ENCODE measurements at regions not wholly inside any gene's neighbourhood (a gene's known extent, or its start where the extent isn't known, plus 50 kb on each side); places are given as distances from the start of the nearest gene placed in this dataset.
A peak's percentile ranks its signal among the peaks of the same experiment; 100 is the strongest.

- no peak for DNase-seq (ENCODE audit: low spot score)
These were observed 447.4 kb downstream of the XPNPEP1 start for GRCh38 chr10:109475711-109476421.

- DNase-seq (ENCODE audit: low spot score) = no peak
These were observed 448.5 kb downstream of the XPNPEP1 start for GRCh38 chr10:109474812-109475211.

GRCh38 chr10:109474261-109474660, 449.1 kb downstream of the XPNPEP1 start:
- DNase-seq (ENCODE audit: low spot score) = no peak

- DNase-seq (ENCODE audit: low spot score) = no peak
These were observed 455.8 kb downstream of the XPNPEP1 start for GRCh38 chr10:109467551-109467950.

DNA sequence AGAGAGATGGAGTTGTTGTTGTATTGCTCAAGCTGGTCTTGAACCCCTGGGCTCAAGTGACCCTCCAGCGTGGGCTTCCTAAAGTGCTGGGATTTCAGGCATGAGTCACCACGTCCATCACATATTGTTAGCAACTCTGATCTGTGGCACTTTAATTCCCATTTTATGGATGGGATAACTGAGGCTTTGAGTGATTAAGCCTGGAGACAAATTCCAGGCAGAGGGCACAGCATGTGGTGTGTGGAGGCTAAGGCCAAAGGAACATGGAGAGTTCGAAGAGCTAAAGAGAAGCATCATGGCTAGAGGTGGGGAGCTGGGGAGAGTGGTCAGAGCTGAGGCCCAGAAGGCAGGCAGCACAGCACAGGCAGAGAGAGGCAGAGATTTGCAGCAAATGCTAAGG, 458.4 kb downstream of the XPNPEP1 start:
- no peak for DNase-seq (ENCODE audit: low spot score)

DNA sequence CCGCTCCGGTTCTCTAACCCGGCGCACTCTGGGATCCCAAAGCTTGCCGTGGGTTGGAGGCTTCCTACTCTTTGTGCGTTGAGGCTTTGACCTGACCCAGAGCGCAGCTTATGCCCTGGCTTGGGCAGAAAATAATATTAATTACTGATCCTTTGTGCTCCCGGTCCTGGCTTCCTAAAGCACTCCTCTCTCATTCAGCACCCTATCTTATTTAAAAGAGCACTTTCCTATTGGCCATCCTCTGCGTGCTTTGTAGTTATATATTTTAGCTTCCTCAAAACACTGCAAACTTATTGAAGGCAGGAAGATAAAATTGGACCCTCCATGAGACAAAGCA, 466.0 kb downstream of the XPNPEP1 start:
- DNase-seq (ENCODE audit: low spot score) = no peak

DNA sequence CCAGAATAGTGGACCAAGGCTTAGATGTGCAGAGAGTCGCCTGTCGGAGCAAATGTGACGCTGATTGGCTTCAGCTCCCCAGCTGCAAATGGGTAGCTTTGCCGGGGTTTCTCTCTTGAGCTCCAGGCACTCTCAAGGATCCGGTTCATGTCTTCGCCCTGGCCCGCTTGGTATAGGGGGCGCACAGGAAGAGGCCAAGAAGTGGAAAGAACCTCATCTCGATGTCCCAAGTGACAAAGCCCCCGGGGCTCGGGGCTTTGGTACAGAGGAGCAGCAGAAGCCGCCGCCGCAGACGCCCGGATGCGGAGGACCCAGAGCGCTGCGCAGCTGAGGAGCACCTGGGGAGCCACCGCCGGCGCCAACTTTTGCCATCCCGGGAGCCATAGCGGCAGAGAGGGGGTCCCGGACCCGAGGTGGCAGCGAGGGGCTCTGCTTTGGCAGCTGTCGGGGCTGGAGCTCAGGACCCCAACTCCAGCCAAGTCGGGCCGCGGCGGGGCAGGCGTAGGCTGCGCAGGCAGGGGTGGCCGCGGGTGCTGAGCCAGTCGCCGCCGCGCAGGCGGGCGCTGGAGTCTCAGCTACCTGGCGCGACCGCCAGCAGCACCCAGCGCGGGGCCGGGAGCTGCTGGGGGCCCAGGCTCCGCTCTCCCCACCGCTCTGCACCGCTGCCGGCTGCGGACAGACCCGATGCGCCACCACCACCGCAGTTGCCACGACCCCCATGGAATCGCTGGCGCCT, 466.6 kb downstream of the XPNPEP1 start:
- no peak for DNase-seq (ENCODE audit: low spot score)

DNA sequence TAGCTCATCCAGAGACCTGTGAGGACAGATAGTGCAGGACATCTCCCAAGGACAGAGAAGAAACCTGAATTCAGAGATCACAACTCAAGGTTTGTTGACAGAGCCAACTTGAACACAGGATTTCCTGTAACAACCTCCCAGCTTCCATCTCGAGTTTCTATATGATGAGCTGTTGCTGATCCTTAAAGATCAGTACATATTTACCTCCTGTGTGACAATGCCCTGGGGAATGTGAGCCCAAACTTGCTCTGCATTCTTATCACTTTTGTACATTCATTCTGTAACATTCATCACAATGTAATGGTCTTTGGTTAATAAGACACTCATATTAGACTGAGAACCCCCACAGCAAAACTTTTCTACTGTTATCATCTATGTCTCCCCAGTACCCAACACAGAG, 468.6 kb downstream of the XPNPEP1 start:
- DNase-seq (ENCODE audit: low spot score) = no peak

GRCh38 chr10:109451879-109452278, 471.4 kb downstream of the XPNPEP1 start:
- no peak for DNase-seq (ENCODE audit: low spot score)

DNA sequence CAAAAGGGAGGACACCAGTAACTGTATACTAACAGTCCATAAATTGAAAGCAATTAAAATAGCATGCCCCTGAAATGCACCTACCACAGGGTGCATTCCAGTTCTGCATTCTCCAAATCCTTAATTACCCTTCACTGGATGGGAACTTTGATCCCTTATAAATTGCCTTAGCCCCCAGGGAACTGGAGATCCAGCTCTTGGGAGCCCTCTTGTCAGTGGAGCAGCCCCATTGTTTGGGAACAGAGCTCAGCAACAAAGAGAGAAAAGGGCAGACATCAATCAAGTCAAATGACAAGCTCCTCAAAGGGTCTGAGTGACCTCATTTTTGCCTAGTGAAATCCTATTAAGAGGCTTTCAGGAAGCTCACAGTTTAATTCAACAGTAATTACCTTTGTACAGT, 472.6 kb downstream of the XPNPEP1 start:
- no peak for DNase-seq (ENCODE audit: low spot score)

DNA sequence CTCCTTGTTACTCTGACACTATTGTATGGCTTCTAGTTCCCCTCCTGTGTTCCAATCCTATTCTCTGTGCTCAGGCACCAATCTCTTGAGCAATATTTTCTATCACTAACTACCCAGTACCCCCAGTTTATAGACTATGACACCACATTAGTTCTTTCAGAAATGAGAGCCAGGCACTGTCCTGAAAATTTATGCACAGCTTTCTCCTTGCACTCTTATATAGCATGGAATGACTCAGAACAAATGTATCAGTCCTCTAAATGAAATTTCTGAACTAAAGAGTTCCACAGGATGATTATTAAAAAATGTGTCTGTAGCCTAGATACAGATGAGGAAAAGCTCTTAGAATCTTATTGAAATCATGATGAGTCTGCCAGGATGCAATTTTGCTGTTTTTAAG, 489.9 kb downstream of the XPNPEP1 start:
- DNase-seq (ENCODE audit: low spot score) = no peak

DNA sequence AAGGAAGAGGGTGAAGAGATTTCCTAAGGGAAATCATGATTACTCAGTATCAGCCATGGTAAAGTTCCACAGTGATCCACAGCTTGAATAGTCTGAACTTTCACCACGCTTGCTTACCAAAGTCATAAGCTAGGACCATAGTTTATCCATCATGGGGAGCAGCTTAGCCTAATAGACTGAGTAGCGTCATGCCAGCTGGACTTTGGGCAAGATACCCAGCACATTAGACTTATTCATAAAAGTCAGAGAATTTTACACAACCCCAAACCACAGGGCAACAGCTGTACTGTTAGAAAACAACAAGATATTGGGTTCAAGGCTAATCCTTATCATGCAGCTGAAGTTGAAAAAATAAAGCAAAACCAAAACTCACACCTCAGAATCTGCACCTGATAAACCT, 491.0 kb downstream of the XPNPEP1 start:
- no peak for DNase-seq (ENCODE audit: low spot score)

DNA sequence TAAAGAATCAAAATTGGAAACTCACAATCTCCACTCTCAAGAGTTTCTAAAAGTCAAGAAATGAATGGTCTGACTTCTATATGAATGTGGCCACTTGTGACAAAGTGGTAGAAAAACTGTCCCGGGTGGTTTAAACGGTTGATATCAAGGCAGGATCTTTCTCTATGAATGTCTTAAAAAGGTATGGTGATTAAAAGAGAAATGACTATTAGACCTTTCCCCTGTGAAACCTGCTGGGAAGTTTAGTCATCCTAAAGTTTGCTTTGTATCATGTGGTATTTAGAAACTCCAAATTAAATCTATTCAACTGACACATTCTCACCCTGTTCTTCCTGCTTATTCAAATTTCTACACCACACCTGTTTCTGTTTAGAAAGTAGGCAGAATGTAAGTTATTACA, 492.5 kb downstream of the XPNPEP1 start:
- no peak for DNase-seq (ENCODE audit: low spot score)

GRCh38 chr10:109430043-109430760, 493.1 kb downstream of the XPNPEP1 start:
- DNase-seq (ENCODE audit: low spot score) = no peak

- no peak for DNase-seq (ENCODE audit: low spot score)
These were observed 494.4 kb downstream of the XPNPEP1 start for GRCh38 chr10:109428775-109429491.

DNA sequence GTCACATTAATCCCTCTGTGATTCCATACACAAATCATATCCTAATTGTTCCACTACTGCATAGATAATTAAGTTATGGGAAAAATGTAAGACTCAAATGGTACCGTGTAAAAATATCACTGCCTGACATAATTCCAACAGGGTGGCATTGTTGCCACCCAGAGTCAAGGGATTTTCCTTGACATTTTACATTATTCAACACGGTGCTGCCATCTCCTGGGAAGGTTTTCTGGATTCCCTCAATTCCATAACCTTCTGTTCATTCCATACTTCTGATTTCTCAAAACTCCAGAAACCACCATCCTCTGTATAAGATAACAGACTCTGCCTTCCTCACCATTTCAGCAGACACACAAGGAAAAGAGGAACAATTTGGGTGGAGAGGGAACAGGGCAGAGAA, 495.9 kb downstream of the XPNPEP1 start:
- DNase-seq (ENCODE audit: low spot score) = no peak

GRCh38 chr10:109426987-109427386, 496.3 kb downstream of the XPNPEP1 start:
- DNase-seq (ENCODE audit: low spot score) = no peak

GRCh38 chr10:109418795-109419194, 504.5 kb downstream of the XPNPEP1 start:
- peak; percentile 16 for DNase-seq (ENCODE audit: low spot score)

DNA sequence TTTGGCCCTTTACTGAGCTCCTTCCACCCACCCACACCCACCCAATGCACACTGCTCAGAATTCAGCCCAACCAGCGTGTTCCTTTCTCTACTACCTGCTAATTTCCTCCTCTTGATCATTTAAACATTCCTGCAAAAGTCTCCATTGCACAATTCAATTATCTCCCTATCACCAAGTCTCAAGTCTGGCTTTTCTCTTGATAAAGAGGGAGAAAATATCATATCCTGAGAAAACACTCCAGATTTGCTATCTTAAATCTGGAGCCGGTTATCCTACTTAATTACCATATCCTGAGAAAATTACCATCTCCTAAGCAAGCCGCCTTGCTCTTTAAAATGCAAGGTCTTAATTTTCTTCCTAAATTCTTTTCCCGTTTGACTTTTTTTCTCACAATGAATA, 505.5 kb downstream of the XPNPEP1 start:
- DNase-seq (ENCODE audit: low spot score) = no peak

DNA sequence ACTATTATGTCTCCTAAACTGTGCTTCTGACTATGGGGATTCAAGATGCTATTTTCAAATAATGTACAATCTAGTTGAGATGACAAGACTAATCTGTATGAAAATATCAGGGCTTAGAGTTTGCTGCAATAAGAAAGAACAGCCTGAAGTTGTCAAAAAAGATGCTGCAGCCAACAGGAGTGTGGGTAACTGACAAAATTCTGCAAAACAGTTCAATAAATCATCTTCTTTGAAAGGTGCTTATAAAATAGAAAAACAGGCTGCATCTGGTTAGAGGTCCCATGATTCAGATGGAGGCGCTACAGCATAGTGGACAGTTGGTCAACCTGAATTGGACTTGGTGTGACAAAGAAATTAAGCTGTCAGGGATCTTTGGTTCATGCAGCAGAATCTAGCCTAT, 511.0 kb downstream of the XPNPEP1 start:
- no peak for DNase-seq (ENCODE audit: low spot score)

DNA sequence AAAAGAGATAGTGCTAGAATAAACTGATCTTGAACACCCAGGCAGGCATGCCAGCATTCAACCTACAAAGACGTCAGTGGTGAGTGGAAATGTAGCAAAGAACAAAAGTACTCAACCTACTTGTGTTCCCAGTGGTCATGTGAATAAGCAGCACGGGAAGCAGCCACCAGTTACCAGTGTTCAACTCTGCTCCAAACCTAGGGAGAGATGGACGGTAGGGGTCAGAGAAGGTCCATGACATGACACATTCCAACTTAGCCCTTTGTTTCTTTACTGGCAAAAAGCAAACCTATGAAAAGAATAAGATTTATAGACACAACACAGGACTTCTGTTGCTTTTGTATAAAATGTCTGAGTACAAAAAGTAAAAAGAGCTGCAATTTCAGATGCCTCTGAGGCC, 511.4 kb downstream of the XPNPEP1 start:
- DNase-seq (ENCODE audit: low spot score) = no peak

- DNase-seq (ENCODE audit: low spot score) = no peak
These were observed 518.0 kb downstream of the XPNPEP1 start for GRCh38 chr10:109405338-109405737.

- no peak for DNase-seq (ENCODE audit: low spot score)
These were observed 519.8 kb downstream of the XPNPEP1 start for GRCh38 chr10:109403551-109403950.
